ENCODE measurements at regions not wholly inside any gene's neighbourhood (a gene's known extent, or its start where the extent isn't known, plus 50 kb on each side); places are given as distances from the start of the nearest gene placed in this dataset.
"Not testable (repeated sequence)": the region's sequence is repeated elsewhere in the genome, so short reads cannot be mapped to it uniquely, and the experiment has no call there.

GRCh38 chr18:42364766-42365165 is 409.7 kb downstream of the PIK3C3 start:
- DNase-seq: no peak
- no peaks in the 10 kb centered on the region for H3K4me1 Mint-ChIP-seq
- no peak overlapping the region for H3K27ac Mint-ChIP-seq

DNA sequence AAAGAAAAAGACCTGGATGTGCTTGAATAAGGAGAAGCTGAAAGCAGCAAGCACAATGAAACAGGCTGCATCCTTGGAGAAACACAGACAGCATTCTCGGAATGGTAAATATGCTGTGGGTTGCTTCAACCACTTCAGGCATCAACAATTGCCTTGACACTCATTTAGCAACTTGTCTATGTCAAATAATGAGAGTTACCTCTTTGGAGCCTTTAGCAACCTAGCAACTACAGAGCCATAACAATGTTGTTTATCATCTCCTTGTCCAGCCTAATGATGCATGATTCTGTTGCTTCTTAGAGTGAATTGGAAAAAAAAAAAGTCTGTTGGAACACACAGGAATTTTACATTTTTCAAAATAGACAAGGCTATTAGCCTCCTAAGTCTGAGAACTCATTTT is 410.6 kb downstream of the PIK3C3 start:
- no peaks in the 10 kb centered on the region for H3K9me3 Mint-ChIP-seq
- no peak overlapping the region for H3K27ac Mint-ChIP-seq
- H3K27me3 Mint-ChIP-seq: peaks cover 0 to 2% (median 0%) of the 10 kb centered on the region in 5 donors
- POLR2A ChIA-PET: no interaction called here
- ATAC-seq (no peak), DNase-seq (no peak)
- no peak overlapping the region for H3K4me3 Mint-ChIP-seq
- no peaks in the 10 kb centered on the region for H3K36me3 Mint-ChIP-seq
- no peaks in the 10 kb centered on the region for H3K4me1 Mint-ChIP-seq

More at GRCh38 chr18:42364766-42365165, 409.7 kb downstream of the PIK3C3 start:
- H3K36me3 Mint-ChIP-seq: no peaks in the 10 kb centered on the region
- no peaks in the 10 kb centered on the region for H3K9me3 Mint-ChIP-seq
- POLR2A ChIA-PET: no interaction called here
- H3K27me3 Mint-ChIP-seq: peaks cover 0 to 2% (median 0%) of the 10 kb centered on the region in 5 donors
- ATAC-seq: no peak
- H3K4me3 Mint-ChIP-seq: no peak overlapping the region

DNA sequence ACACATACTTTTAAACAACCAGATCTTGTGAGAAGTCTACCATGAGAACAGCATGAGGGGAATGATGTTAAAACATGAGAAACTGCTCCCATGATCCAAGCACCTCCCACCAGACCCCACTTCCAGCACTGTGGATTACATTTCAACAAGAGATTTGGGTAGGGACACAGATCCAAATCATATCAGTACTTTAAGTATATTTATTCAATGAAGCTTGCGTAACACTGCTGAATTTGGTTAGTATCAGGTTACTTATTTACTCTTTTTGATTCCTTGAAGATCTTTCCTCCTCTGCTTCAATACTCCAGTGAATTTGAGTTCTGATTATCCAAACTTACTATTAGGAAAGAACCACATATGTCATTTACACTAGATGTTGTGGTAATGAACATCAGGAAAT is 418.6 kb downstream of the PIK3C3 start:
- Mint-ChIP-seq H3K27me3 (no peaks in the 10 kb centered on the region), H3K9me3 (peaks cover 0 to 3% (median 0%) of the 10 kb centered on the region in 9 donors)
- POLR2A ChIA-PET: no interaction called here

DNA sequence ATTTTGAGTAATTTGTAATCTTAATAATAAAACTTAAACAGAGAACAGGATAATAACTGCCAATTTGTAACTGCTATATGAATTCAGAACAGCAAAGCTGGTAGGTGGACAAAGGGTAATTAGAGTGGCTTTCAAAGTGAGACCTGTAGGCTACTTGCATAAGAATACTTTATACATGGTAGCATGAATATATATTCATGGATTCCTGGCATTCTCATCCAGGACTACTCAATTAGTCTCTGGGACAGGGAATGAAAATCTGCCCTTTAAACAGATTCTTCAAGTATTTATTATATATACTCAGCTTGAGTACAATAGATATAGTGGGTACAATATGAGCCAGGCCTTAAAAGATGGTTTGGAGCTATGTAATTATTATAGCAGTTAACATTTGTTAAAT is 419.9 kb downstream of the PIK3C3 start:
- Mint-ChIP-seq H3K4me1 (no peaks in the 10 kb centered on the region), H3K27me3 (no peaks in the 10 kb centered on the region), H3K4me3 (no peak overlapping the region)

More for the DNA sequence above, 418.6 kb downstream of the PIK3C3 start:
- Mint-ChIP-seq H3K4me3 (no peak overlapping the region), H3K36me3 (no peaks in the 10 kb centered on the region), H3K4me1 (no peaks in the 10 kb centered on the region), H3K27ac (no peak overlapping the region)
- ATAC-seq (no peak), DNase-seq (no peak)

DNA sequence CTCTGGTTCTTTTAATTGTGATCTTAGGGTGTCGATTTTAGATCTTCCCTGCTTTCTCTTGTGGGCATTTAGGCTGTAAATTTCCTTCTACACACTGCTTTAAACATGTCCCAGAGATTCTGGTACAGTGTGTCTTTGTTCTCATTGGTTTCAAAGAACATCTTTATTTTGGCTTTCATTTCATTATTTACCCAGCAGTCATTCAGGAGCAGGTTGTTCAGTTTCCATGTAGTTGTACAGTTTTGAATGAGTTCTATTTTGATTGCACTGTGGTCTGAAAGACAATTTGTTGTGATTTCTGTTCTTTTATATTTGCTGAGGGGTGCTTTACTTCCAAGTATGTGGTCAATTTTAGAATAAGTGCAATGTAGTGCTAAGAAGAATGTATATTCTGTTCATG is 423.8 kb downstream of the PIK3C3 start:
- H3K27ac Mint-ChIP-seq, H3K4me1 Mint-ChIP-seq, DNase-seq, ATAC-seq, H3K36me3 Mint-ChIP-seq, H3K9me3 Mint-ChIP-seq, POLR2A ChIA-PET, H3K27me3 Mint-ChIP-seq, H3K4me3 Mint-ChIP-seq: not testable (repeated sequence)

More for the DNA sequence above, 419.9 kb downstream of the PIK3C3 start:
- DNase-seq (no peak), ATAC-seq (no peak)
- H3K27ac Mint-ChIP-seq: no peak overlapping the region
- peaks cover 0 to 6% (median 0%) of the 10 kb centered on the region in 9 donors for H3K9me3 Mint-ChIP-seq
- POLR2A ChIA-PET: no interaction called here
- no peaks in the 10 kb centered on the region for H3K36me3 Mint-ChIP-seq

GRCh38 chr18:42381236-42381635 is 426.2 kb downstream of the PIK3C3 start:
- peaks cover 0 to 11% (median 2%) of the 10 kb centered on the region in 5 donors for H3K27me3 Mint-ChIP-seq
- H3K4me3 Mint-ChIP-seq, POLR2A ChIA-PET, ATAC-seq, DNase-seq, H3K27ac Mint-ChIP-seq, H3K36me3 Mint-ChIP-seq, H3K4me1 Mint-ChIP-seq: not testable (repeated sequence)
- H3K9me3 Mint-ChIP-seq: peaks cover 0 to 10% (median 3%) of the 10 kb centered on the region in 9 donors

DNA sequence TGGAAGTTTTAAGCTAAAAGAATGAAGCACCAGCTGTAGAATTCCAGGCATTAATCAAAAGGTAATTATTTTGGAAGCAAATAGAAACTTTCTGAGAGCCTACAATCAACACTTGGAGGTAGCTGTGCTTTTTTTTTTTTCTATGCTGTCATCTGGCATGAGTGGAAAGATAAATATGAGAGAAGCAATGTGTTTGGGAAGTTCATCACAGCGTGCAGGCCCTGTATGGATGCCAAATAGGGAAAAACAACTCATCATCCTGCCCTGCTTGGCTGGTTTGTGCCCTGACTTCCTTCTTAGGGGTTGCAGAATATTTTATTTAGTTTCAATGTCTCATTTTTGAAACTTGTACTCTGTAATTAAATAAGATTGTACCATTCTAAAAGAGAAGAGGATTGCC is 437.4 kb downstream of the PIK3C3 start:
- no peak overlapping the region for H3K27ac Mint-ChIP-seq
- POLR2A ChIA-PET: no interaction called here
- no peaks in the 10 kb centered on the region for H3K27me3 Mint-ChIP-seq

GRCh38 chr18:42392926-42393325 is 437.9 kb downstream of the PIK3C3 start:
- ATAC-seq: no peak
- POLR2A ChIA-PET: no interaction called here
- Mint-ChIP-seq H3K27me3 (no peaks in the 10 kb centered on the region), H3K36me3 (no peaks in the 10 kb centered on the region), H3K27ac (no peak overlapping the region), H3K4me3 (no peak overlapping the region), H3K9me3 (peaks cover 0 to 13% (median 0%) of the 10 kb centered on the region in 9 donors), H3K4me1 (no peaks in the 10 kb centered on the region)
- no peak for DNase-seq

More for the DNA sequence above, 437.4 kb downstream of the PIK3C3 start:
- ATAC-seq (no peak), DNase-seq (no peak)
- H3K36me3 Mint-ChIP-seq: no peaks in the 10 kb centered on the region
- H3K9me3 Mint-ChIP-seq: peaks cover 0 to 13% (median 0%) of the 10 kb centered on the region in 9 donors
- H3K4me1 Mint-ChIP-seq: no peaks in the 10 kb centered on the region
- no peak overlapping the region for H3K4me3 Mint-ChIP-seq

DNA sequence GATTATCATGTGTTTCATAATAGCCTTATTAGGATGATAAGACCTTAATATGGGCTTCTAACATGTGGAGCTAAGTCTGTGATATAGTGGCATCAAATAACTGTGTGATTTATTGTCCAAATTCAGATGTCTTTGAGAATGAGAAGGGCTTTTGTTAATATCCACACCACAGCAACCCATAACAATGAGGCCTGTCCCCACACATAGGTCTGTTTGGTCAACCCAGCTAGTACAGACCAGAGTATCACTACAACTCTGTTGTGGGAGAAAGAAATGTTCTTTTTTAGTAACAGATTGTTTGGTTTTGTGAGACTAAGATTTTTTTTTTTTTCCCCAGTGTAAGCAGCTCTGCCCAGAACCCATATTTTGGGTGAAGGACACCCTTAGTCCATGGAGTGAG is 439.2 kb downstream of the PIK3C3 start:
- Mint-ChIP-seq H3K36me3 (no peaks in the 10 kb centered on the region), H3K9me3 (peaks cover 0 to 4% (median 0%) of the 10 kb centered on the region in 9 donors), H3K27me3 (no peaks in the 10 kb centered on the region), H3K4me3 (no peak overlapping the region), H3K27ac (no peak overlapping the region), H3K4me1 (no peaks in the 10 kb centered on the region)
- no peak for DNase-seq
- POLR2A ChIA-PET: no interaction called here
- ATAC-seq: no peak

DNA sequence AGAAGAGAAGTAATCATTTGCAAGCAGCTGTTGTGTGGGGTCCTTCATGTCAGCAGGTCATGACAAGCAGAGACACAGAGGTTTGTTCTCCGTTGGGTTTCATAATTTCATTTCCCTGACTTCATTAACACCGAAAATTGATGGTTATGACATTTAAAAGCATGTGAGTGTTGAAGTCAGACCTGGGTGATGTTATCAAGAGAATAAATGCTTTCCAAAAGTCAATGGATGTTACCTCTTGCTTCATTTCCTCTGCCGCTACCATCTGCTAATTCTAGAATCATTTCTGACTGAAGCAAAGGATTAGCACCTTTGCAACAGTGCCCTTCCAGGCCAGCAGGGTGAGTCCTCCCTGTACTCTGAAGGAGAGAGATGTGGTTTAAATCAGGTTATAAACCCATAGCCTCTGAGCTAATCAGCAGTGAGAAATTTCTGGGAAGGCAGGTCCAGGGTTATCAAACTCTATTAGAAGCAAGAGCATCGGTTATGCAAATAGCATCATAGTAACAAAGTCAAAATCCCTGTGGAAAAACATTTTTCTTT is 446.2 kb downstream of the PIK3C3 start:
- Mint-ChIP-seq H3K9me3 (peaks cover 0 to 4% (median 0%) of the 10 kb centered on the region in 9 donors), H3K27me3 (no peaks in the 10 kb centered on the region), H3K4me1 (no peaks in the 10 kb centered on the region), H3K36me3 (no peaks in the 10 kb centered on the region), H3K27ac (no peak overlapping the region), H3K4me3 (no peak overlapping the region)
- DNase-seq (no peak), ATAC-seq (no peak)
- POLR2A ChIA-PET: no interaction called here

- H3K4me1 Mint-ChIP-seq: no peaks in the 10 kb centered on the region
- peaks cover 0 to under 1% (median 0%) of the 10 kb centered on the region in 3 donors for H3K36me3 Mint-ChIP-seq
- POLR2A ChIA-PET: no interaction called here
- no peak for DNase-seq
- no peaks in the 10 kb centered on the region for H3K27me3 Mint-ChIP-seq
- no peak for ATAC-seq
- peaks cover 0 to 17% (median 7%) of the 10 kb centered on the region in 9 donors for H3K9me3 Mint-ChIP-seq
- H3K4me3 Mint-ChIP-seq: no peak overlapping the region
- H3K27ac Mint-ChIP-seq: no peak overlapping the region
These were observed 449.1 kb downstream of the PIK3C3 start for GRCh38 chr18:42404151-42404550.

- Mint-ChIP-seq H3K27ac (no peak overlapping the region), H3K4me1 (no peaks in the 10 kb centered on the region), H3K4me3 (no peak overlapping the region), H3K27me3 (peaks cover 0 to 1% (median 0%) of the 10 kb centered on the region in 5 donors), H3K36me3 (peaks cover 0 to 5% (median 0%) of the 10 kb centered on the region in 3 donors), H3K9me3 (peaks cover 0 to 40% (median 11%) of the 10 kb centered on the region in 9 donors)
- POLR2A ChIA-PET: no interaction called here
- DNase-seq (no peak), ATAC-seq (no peak)
These were observed 454.0 kb downstream of the PIK3C3 start for GRCh38 chr18:42409005-42409404.

DNA sequence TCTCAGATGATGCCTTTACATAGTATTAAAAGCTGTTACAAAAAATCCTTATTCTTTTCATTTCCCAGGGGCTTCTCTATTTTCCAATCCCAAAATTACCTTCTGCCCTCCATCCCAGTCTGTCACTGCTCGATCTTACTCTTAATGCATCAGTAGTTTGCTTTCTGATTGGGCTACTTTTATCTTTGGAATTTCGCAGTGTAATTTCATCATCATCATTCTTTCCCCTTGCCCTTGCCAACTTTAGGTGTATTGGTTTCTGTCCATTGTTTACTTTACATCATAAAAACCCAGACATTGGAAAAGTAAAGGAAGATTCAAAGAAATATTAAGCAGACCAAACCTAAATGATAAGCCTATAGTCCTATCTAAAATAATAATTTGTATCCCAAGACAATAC is 457.2 kb downstream of the PIK3C3 start:
- no peaks in the 10 kb centered on the region for H3K4me1 Mint-ChIP-seq
- DNase-seq: no peak
- POLR2A ChIA-PET: no interaction called here
- ATAC-seq: no peak
- H3K27ac Mint-ChIP-seq: no peak overlapping the region
- H3K9me3 Mint-ChIP-seq: peaks cover 0 to 38% (median 9%) of the 10 kb centered on the region in 9 donors
- H3K36me3 Mint-ChIP-seq: peaks cover 0 to 5% (median 0%) of the 10 kb centered on the region in 3 donors
- H3K4me3 Mint-ChIP-seq: no peak overlapping the region
- H3K27me3 Mint-ChIP-seq: peaks cover 0 to 1% (median 0%) of the 10 kb centered on the region in 5 donors

DNA sequence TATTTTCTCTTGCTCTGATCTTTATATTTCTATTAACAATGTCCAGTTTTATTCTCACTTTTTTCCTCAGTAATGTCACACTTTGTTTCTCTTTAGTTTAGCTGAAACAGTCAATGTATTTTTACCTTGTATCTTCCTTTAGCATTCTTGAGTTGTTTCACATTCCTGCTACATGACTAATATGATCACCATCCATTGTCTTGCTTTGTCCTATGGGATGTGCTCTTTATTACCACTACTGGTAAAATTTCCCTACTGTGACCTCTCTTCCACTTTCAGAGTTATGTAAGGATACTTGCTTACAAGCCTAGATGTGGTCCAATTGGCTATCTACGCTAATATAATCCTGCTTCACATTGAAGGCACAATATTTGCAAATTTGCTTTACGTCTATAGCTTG is 457.9 kb downstream of the PIK3C3 start:
- POLR2A ChIA-PET: no interaction called here
- no peak overlapping the region for H3K27ac Mint-ChIP-seq
- DNase-seq (no peak), ATAC-seq (no peak)
- peaks cover 0 to 5% (median 0%) of the 10 kb centered on the region in 3 donors for H3K36me3 Mint-ChIP-seq
- peaks cover 0 to 32% (median 9%) of the 10 kb centered on the region in 9 donors for H3K9me3 Mint-ChIP-seq
- H3K4me1 Mint-ChIP-seq: no peaks in the 10 kb centered on the region
- H3K27me3 Mint-ChIP-seq: peaks cover 0 to 1% (median 0%) of the 10 kb centered on the region in 5 donors
- H3K4me3 Mint-ChIP-seq: no peak overlapping the region
